ENCODE measurements at regions not wholly inside any gene's neighbourhood (a gene's known extent, or its start where the extent isn't known, plus 50 kb on each side); places are given as distances from the start of the nearest gene placed in this dataset.

DNA sequence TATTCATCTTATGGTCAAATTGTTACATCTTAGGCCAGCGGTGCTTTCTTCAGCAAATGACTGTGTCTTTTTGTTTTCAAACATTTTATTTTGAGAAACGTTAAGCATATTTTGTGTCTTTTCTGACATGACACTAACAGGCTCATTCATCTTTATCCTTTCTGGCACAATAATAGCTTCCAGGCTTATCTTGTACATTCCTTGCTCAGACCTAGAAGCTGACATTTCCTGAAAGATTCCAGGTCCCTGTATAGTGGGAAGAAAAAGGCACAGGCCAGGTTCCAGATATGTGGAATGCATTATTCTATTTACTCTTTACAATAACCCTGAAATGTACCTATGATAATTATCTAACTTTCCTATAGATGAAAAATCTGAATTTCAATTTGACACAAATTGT lies 379.1 kb upstream of the B3GAT1 start:
- peaks cover 11% of the 10 kb centered on the region for H3K27me3 Mint-ChIP-seq (ENCODE audit: low read depth)

DNA sequence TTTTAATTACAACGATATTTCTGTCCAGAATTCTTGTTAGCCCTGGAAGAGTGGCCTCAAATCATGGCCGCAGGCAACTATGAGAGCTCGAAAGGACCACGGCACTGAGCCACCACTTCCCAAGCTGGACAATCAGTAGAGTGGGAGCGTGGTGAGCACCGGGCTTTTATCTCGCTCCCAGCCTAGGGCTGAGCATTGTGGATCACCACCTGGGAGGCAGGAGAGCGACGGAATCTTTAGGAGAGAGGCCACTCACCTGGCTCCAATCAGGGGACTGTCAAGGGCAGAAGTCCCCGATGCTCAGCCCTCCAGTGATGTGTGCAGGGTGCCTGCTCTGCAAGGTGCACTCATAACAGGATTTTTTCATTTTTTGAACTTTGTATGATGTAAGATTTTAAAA lies 377.1 kb upstream of the B3GAT1 start:
- no peak for DNase-seq (ENCODE audit: low spot score)
- H3K27ac Mint-ChIP-seq (ENCODE audit: unreplicated experiment), result no peak overlapping the region
- peaks cover 11% of the 10 kb centered on the region for H3K27me3 Mint-ChIP-seq (ENCODE audit: low read depth)
- no peaks in the 10 kb centered on the region for H3K36me3 Mint-ChIP-seq (ENCODE audit: low read depth)
- H3K9me3 Mint-ChIP-seq (ENCODE audit: low read depth), result no peaks in the 10 kb centered on the region
- H3K4me1 Mint-ChIP-seq (ENCODE audit: low read depth), result peaks cover 6% of the 10 kb centered on the region
- H3K4me3 Mint-ChIP-seq (ENCODE audit: unreplicated experiment), result no peak overlapping the region
- TF ChIP-seq CTCF (IDR thresholded peaks at IDR 0.05), result no peak

More for the DNA sequence above, 379.1 kb upstream of the B3GAT1 start:
- no peak for TF ChIP-seq CTCF (IDR thresholded peaks at IDR 0.05)
- Mint-ChIP-seq H3K4me1 (ENCODE audit: low read depth) (no peaks in the 10 kb centered on the region), H3K36me3 (ENCODE audit: low read depth) (no peaks in the 10 kb centered on the region), H3K9me3 (ENCODE audit: low read depth) (no peaks in the 10 kb centered on the region), H3K4me3 (ENCODE audit: unreplicated experiment) (no peak overlapping the region), H3K27ac (ENCODE audit: unreplicated experiment) (no peak overlapping the region)
- DNase-seq (ENCODE audit: low spot score), result no peak

GRCh38 chr11:134786636-134787035 lies 374.6 kb upstream of the B3GAT1 start:
- Mint-ChIP-seq H3K27ac (ENCODE audit: unreplicated experiment) (no peak overlapping the region), H3K27me3 (ENCODE audit: low read depth) (peaks cover 10% of the 10 kb centered on the region), H3K4me1 (ENCODE audit: low read depth) (peaks cover 28% of the 10 kb centered on the region), H3K9me3 (ENCODE audit: low read depth) (no peaks in the 10 kb centered on the region), H3K36me3 (ENCODE audit: low read depth) (no peaks in the 10 kb centered on the region), H3K4me3 (ENCODE audit: unreplicated experiment) (no peak overlapping the region)
- no peak for TF ChIP-seq CTCF (IDR thresholded peaks at IDR 0.05)
- DNase-seq (ENCODE audit: low spot score), result no peak

- H3K4me1 Mint-ChIP-seq (ENCODE audit: low read depth), result peaks cover 36% of the 10 kb centered on the region
- no peak for TF ChIP-seq CTCF (IDR thresholded peaks at IDR 0.05)
- H3K27me3 Mint-ChIP-seq (ENCODE audit: low read depth), result peaks cover 7% of the 10 kb centered on the region
- no peak overlapping the region for H3K27ac Mint-ChIP-seq (ENCODE audit: unreplicated experiment)
- DNase-seq (ENCODE audit: low spot score), result no peak
- H3K9me3 Mint-ChIP-seq (ENCODE audit: low read depth), result no peaks in the 10 kb centered on the region
- no peak overlapping the region for H3K4me3 Mint-ChIP-seq (ENCODE audit: unreplicated experiment)
- H3K36me3 Mint-ChIP-seq (ENCODE audit: low read depth), result no peaks in the 10 kb centered on the region
Measured at GRCh38 chr11:134785660-134786284, 373.7 kb upstream of the B3GAT1 start.

- no peak for DNase-seq (ENCODE audit: low spot score)
- peaks cover 7% of the 10 kb centered on the region for H3K27me3 Mint-ChIP-seq (ENCODE audit: low read depth)
- no peaks in the 10 kb centered on the region for H3K36me3 Mint-ChIP-seq (ENCODE audit: low read depth)
- no peak overlapping the region for H3K27ac Mint-ChIP-seq (ENCODE audit: unreplicated experiment)
- no peak for TF ChIP-seq CTCF (IDR thresholded peaks at IDR 0.05)
- H3K4me3 Mint-ChIP-seq (ENCODE audit: unreplicated experiment), result no peak overlapping the region
- H3K4me1 Mint-ChIP-seq (ENCODE audit: low read depth), result peaks cover 42% of the 10 kb centered on the region
- no peaks in the 10 kb centered on the region for H3K9me3 Mint-ChIP-seq (ENCODE audit: low read depth)
Measured at GRCh38 chr11:134785059-134785458, 373.0 kb upstream of the B3GAT1 start.

Measured in chondrocyte (in vitro differentiated cells).